Upper lobe of left lung (tissue), 6 donors: ENCODE measurements at regions not wholly inside any gene's neighbourhood (a gene's known extent, or its start where the extent isn't known, plus 50 kb on each side); places are given as distances from the start of the nearest gene placed in this dataset.

Experiments
- ATAC-seq, 2 donors: fragments of 200-7000 bp; cut with Tn5 transposase; one replicate each; pipeline ENCODE4 v1.9.1; 2022; ENCODE audit warnings: mild to moderate bottlenecking in 2 of 2, moderate library complexity in 2 of 2; ENCODE audit not compliant: low FRiP score in 2 of 2
- DNase-seq, 2 donors: peaks; one replicate each; pipeline ENCODE4 v3.0.0-alpha.2; 2019 to 2020
- H3K27ac ChIP-seq, 4 donors: fragments of 200-600 bp; sonication (generic); one replicate each; pipeline ENCODE4 v1.5.1; 2016 to 2019
- H3K27me3 ChIP-seq, 4 donors: fragments of 200-600 bp; sonication (generic); one replicate each; pipeline ENCODE4 v1.5.1; 2017 to 2019
- H3K36me3 ChIP-seq, 4 donors: fragments of 200-600 bp; sonication (generic); one replicate each; pipeline ENCODE4 v1.5.1; 2016 to 2019
- H3K4me1 ChIP-seq, 4 donors: fragments of 200-600 bp; sonication (generic); one replicate each; pipeline ENCODE4 v1.5.1; 2018 to 2019
- H3K4me3 ChIP-seq, 4 donors: fragments of 200-600 bp; sonication (generic); one replicate each; pipeline ENCODE4 v1.5.1; 2017 to 2019; ENCODE audit warnings: mild to moderate bottlenecking in 2 of 4, moderate library complexity in 1 of 4
- H3K9me3 ChIP-seq, 4 donors: fragments of 200-600 bp; sonication (generic); one replicate each; pipeline ENCODE4 v1.5.1; 2018 to 2019
- CTCF ChIP-seq, 6 experiments: fragments of 450-650 bp in 4 of 6; fragments of 200-600 bp in 2 of 6; sonication (generic) in 2 of 6; IDR thresholded peaks; one replicate each; pipeline ENCODE4 v1.5.1; 2016 to 2019; ENCODE audit warnings: antibody characterized with exemption in 6 of 6
- EP300 ChIP-seq, 4 donors: sonication (generic); formaldehyde crosslinking; IDR thresholded peaks; one replicate each; pipeline ENCODE4 v1.5.1; 2017; ENCODE audit warnings: antibody characterized with exemption in 4 of 4, control low read depth in 2 of 4
- POLR2A ChIP-seq, 4 donors: fragments of 450-650 bp; IDR thresholded peaks; one replicate each; pipeline ENCODE4 v1.5.1; 2016 to 2017; ENCODE audit warnings: antibody characterized with exemption in 4 of 4, mild to moderate bottlenecking in 2 of 4
- POLR2AphosphoS5 ChIP-seq, 2 donors: sonication (generic); formaldehyde crosslinking; IDR thresholded peaks; one replicate each; pipeline ENCODE4 v1.5.1; 2017; ENCODE audit warnings: antibody characterized with exemption in 2 of 2
- WGBS, 2 donors: methylation state at CpG; one replicate each; pipeline ENCODE4 v1.1.5; 2017 to 2018; 5-methylcytosine and 5-hydroxymethylcytosine counted together
- donor health status: DM: no; HTN: no; CAD: no; lungs with moderate emphysema.
- donor health status: DM: no; HTN: yes; CAD: no; lungs with severe emphysema.

DNA sequence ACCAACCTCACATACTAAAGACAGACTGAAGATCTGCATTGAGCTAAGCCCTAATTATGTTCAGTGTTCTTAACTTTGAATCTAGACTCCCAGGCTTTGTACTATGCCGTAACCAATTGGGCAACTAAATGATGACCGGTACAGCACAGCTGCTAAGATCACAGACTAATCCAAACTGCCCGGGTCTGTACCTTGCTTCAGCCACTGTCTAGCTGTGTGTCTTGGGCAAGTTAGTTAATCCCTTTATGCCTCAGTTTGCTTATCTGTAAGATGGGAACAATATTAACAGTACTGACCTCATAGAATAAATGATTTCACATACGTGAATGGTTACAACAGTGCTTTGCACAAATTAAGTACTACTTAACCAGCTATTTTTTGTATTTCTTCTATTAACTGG, 205.8 kb upstream of the NFE2L3 start:
- Histone ChIP-seq H3K27ac (no peak overlapping the region), H3K27me3 (no peaks in the 10 kb centered on the region), H3K4me3 (no peak overlapping the region), H3K4me1 (peaks cover 15 to 31% (median 17%) of the 10 kb centered on the region in 4 donors), H3K9me3 (no peaks in the 10 kb centered on the region), H3K36me3 (no peaks in the 10 kb centered on the region)
- ATAC-seq (no peak), DNase-seq (no peak)
- TF ChIP-seq POLR2AphosphoS5 (IDR thresholded peaks at IDR 0.05) (no peak), POLR2A (IDR thresholded peaks at IDR 0.05) (no peak), CTCF (IDR thresholded peaks at IDR 0.05) (no peak), EP300 (IDR thresholded peaks at IDR 0.05) (no peak)
- 85 to 91% methylated on average over 4 of the region's 4 CpGs for WGBS, 2 donors

DNA sequence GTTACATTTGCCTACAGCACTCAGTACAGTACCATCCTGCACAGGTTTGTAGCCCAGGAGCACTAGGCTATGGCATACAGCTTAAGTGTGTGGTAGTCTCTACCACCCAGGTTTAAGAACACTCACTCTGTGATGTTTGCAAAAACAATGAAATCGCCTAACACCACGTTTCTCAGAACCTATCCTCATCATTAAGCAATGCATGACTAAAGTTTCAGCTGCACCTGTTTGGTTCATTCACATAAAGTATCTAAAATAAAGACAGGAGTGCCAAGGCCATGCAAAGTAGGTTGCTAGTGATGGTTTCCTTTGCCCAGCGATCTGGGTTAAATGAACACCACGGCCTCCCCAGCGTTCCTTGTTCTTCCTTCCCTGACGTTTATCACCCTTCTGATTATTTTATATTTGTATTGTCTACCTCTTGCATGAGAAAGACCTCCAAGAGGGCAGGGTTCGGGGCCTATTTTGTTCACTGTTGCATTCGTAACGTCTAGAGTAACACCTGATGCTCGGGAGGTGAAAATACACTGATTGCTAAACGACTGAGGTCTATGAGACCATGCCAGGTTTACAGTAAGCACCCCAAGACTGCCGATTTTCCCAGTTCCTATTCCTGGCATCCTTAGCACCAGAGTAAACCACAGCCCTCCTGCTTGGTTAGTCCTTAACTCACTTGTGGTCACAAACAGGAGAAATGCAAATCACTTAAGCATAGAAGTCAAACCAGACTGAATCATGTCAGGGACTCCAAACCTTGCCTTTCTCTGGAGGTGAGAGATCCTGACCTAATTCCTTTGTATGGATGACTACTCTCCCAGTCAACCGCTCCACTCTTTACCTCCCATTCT, 204.1 kb upstream of the NFE2L3 start:
- no peaks in the 10 kb centered on the region for H3K9me3 ChIP-seq
- ATAC-seq (no peak), DNase-seq (no peak)
- H3K4me1 ChIP-seq: peaks cover 19 to 31% (median 25%) of the 10 kb centered on the region in 4 donors
- WGBS, 2 donors: 83 to 84% methylated on average over 13 of the region's 13 CpGs
- H3K27ac ChIP-seq: no peak overlapping the region
- no peaks in the 10 kb centered on the region for H3K27me3 ChIP-seq
- TF ChIP-seq POLR2AphosphoS5 (IDR thresholded peaks at IDR 0.05) (no peak), EP300 (IDR thresholded peaks at IDR 0.05) (no peak), CTCF (IDR thresholded peaks at IDR 0.05) (no peak), POLR2A (IDR thresholded peaks at IDR 0.05) (no peak)
- H3K36me3 ChIP-seq: no peaks in the 10 kb centered on the region
- H3K4me3 ChIP-seq: no peak overlapping the region

DNA sequence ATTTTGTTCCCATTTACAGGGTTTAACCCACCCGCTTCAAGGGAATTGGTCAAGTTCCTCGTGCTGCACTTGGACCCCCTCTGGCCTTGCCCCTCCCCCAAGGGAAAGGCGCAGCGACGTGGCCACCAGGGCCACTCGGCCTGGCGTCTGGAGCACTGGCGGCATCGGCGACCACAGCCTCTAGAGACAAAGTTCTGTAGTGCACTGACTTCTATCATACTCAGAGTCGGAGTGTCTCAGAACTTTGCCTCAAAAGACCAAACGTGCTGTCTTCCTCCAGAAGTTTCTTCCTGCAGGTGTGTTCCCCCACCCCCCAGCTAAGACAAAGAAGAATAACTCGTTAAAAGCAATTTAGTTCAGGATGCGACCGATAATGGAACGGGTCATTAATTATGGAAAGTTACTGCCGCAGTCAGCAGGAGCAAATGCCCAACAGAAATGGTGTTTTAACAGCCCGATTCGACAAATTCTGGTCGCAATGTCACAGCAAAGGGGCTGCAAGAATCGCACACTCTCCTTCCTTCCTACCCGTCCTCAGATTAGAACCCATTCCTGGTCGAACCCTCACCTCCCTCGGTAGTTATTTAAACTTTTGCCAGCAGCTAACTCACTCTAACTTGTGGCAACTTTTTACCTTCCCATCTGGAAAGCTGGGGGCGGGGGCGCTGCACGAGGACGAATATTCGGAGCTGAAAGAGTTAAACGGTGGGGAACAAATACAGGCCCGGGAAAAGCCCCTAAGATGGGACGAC, 202.1 kb upstream of the NFE2L3 start:
- Histone ChIP-seq H3K36me3 (no peaks in the 10 kb centered on the region), H3K27ac (peak overlapping the region in 2 of 4 donors; percentile 83 to 86), H3K27me3 (no peaks in the 10 kb centered on the region), H3K9me3 (no peaks in the 10 kb centered on the region), H3K4me1 (peaks cover 19 to 31% (median 25%) of the 10 kb centered on the region in 4 donors), H3K4me3 (peak overlapping the region; percentile 72 to 82 (median 81))
- DNase-seq (peak; percentile 58 to 76), ATAC-seq (no peak)
- WGBS, 2 donors: 10 to 11% methylated on average over 28 to 32 of the region's 32 CpGs
- TF ChIP-seq EP300 (IDR thresholded peaks at IDR 0.05): no peak
- peak in 1 of 6 experiments; percentile 20 for TF ChIP-seq CTCF (IDR thresholded peaks at IDR 0.05)
- no peak for TF ChIP-seq POLR2A (IDR thresholded peaks at IDR 0.05)
- no peak for TF ChIP-seq POLR2AphosphoS5 (IDR thresholded peaks at IDR 0.05)

DNA sequence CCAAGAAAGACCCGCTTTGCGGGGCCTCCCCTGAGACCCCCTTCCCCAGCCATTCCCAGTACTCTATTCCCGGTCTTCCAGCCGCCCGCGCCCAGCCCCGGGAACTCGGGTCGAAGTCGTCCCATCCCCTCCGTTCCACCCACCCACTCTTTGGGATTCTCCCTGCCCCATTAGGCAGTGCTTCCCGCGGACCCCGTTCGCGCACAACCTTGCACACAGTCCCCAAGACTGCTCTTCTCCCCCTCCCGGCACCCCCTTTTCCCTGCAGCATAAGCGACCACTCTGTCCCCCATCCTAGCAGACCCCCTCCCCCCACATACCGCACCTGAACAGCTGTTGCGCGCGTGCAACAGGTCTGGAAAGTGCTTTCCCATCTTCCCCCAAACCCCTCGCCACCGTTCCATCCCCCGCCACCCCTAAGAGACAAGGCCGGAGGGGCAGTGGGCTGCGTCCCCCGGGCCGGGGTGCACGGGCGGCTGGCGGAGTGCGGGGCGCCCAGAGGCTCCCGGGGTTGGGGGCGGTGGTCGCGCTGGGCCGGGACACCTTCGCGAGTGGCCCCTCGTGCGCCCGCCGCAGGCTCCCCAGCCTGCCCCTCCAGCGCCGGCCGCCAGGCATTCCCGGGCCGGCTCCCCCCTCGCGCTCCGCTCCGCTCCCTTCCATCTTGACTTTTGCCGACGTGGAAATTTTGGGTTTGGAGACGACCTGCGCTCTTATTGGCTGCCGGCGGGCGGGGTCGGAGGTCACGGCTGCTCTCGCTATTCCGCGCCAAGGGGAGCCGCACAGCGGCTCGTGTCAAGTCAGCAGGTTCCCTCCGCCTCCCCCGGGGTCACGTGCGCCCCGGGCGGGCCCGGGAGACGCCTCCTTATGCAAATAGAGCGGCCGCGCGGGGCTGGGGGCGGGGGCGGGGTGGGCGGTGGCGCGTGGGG, 201.2 kb upstream of the NFE2L3 start:
- H3K4me3 ChIP-seq: peak overlapping the region; percentile 72 to 82 (median 81)
- H3K36me3 ChIP-seq: no peaks in the 10 kb centered on the region
- whole genome bisulfite sequencing, 2 donors: 1 to 2% methylated on average over 19 to 56 of the region's 86 CpGs
- ATAC-seq (peak; percentile 94 to 96), DNase-seq (peak; percentile 96 to 98)
- H3K4me1 ChIP-seq: peaks cover 19 to 26% (median 25%) of the 10 kb centered on the region in 4 donors
- no peaks in the 10 kb centered on the region for H3K9me3 ChIP-seq
- H3K27ac ChIP-seq: peak overlapping the region; percentile 42 to 86 (median 68)
- H3K27me3 ChIP-seq: no peaks in the 10 kb centered on the region
- TF ChIP-seq EP300 (IDR thresholded peaks at IDR 0.05) (no peak), CTCF (IDR thresholded peaks at IDR 0.05) (peak in 1 of 6 experiments; percentile 35), POLR2A (IDR thresholded peaks at IDR 0.05) (no peak), POLR2AphosphoS5 (IDR thresholded peaks at IDR 0.05) (no peak)
